ENCODE measurements at regions not wholly inside any gene's neighbourhood (a gene's known extent, or its start where the extent isn't known, plus 50 kb on each side); places are given as distances from the start of the nearest gene placed in this dataset.
"Not testable (repeated sequence)": the region's sequence is repeated elsewhere in the genome, so short reads cannot be mapped to it uniquely, and the experiment has no call there.

GRCh38 chr3:169029674-169030285 lies 633.7 kb downstream of the MECOM start:
- DNase-seq (ENCODE audit: low spot score) = no peak

GRCh38 chr3:169028716-169029115 lies 634.8 kb downstream of the MECOM start:
- DNase-seq (ENCODE audit: low spot score) = no peak

DNA sequence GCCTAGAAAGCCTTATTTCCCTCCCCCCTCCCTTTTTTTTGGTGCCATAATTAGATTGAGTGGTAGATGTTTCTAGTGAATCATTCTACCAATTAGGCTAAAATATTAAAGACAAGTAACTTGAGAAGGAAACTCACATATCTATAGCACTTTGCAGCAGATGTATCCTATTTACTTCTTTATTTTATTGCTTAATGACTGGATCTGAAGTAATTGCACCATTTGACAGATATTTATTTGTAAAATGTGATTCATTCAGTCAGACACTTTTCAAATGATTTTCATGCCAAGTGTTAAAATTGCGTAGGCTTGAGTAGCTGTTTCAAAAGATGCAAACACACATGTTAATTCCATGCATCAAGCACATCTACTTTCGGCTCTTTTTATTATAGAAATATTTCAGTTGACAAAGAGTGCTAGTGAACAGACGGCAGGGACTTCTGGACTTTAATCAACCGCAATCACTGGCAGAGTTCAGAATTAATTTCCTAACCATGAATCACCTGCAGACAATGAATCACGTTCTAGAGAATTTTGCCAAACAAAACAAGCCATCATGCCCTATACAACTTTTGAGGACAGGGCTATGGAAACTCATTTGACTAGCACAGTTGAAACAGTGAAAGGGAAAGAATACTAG lies 636.8 kb downstream of the MECOM start:
- no peak for DNase-seq (ENCODE audit: low spot score)

DNA sequence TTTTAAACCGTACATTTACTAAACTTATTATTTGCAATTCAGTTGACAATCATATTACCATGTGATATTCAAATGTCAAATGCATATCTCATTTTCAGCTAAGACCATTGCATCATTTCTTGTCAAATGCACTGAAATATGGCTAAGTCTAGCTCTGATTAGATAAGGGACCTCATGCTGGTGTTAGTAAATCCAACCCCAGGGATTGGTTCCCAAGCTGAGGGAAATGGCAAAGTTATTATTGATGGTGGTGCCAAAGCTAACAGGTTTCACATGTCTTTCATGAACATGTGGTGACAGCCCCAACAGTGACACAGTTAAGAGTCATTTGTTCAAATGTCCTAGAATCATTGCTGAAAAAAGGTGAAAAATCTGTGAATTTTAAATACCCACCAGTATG lies 641.1 kb downstream of the MECOM start:
- DNase-seq (ENCODE audit: low spot score) = no peak

GRCh38 chr3:169020371-169020770 lies 643.1 kb downstream of the MECOM start:
- DNase-seq (ENCODE audit: low spot score) = no peak

DNA sequence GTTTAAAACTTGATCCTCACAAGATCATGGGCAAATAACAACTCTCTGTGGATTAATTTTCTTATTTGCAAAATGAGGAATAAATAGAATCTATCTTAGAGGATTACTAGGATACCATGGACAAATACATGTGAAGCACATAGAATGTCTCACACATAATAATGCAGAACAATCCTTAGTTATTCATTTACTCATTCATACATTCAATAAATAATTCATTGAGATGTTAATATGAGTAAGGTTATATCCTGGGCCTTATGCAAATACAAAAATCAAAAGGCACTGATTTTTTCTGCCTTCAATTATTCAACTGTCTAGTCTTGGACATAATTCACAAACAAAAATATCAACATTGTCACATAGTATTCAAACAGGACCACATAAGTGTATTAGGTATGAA lies 654.1 kb downstream of the MECOM start:
- no peak for DNase-seq (ENCODE audit: low spot score)

GRCh38 chr3:169008776-169009358 lies 654.6 kb downstream of the MECOM start:
- DNase-seq (ENCODE audit: low spot score) = no peak

DNA sequence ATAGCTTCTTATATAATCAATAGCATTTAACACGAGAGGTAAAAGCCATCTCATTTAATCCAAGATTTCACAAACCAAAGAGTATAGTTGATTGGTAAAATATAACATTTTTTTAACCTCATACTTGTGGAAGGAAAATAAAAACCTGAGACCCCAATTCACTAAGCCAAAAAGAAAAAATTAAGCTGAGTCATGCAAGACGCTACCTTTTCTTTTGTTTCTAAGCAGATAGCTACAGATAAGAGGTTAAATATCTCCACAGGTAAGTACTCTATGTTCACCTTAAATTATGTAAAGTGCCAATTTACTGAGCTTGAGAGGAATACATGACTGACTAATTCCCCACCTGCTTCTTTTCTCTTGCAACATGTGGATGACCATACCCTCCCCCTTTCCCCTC lies 656.4 kb downstream of the MECOM start:
- DNase-seq (ENCODE audit: low spot score) = no peak

DNA sequence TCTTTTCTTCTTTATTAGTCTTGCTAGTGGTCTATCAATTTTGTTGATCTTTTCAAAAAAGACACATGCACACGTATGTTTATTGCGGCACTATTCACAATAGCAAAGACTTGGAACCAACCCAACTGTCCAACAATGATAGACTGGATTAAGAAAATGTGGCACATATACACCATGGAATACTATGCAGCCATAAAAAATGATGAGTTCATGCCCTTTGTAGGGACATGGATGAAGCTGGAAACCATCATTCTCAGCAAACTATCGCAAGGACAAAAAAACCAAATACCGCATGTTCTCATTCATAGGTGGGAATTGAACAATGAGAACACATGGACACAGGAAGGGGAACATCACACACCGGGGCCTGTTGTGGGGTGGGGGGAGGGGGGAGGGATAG lies 657.1 kb downstream of the MECOM start:
- not testable (repeated sequence) for DNase-seq (ENCODE audit: low spot score)

- no peak for DNase-seq (ENCODE audit: low spot score)
Measured at GRCh38 chr3:169002689-169003088, 660.8 kb downstream of the MECOM start.

DNA sequence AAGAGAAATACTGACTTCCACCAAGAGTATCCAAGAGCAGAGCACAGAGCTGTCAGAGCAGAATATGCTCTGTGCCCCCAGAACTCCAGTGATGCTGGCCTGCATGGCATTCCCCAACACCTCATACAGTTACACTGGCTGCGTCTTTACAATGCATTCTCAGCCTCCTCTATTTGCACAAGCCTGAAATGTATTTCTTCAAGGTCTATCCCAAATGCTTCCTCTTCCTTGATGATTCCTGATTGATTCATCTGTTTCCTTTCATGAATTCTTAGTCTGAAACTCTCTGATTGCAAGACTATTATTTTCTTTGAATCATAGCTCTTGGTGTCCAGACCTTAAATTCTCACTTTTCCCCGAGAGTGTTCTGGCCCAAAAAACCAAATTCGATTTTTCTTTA lies 664.7 kb downstream of the MECOM start:
- no peak for DNase-seq (ENCODE audit: low spot score)

DNA sequence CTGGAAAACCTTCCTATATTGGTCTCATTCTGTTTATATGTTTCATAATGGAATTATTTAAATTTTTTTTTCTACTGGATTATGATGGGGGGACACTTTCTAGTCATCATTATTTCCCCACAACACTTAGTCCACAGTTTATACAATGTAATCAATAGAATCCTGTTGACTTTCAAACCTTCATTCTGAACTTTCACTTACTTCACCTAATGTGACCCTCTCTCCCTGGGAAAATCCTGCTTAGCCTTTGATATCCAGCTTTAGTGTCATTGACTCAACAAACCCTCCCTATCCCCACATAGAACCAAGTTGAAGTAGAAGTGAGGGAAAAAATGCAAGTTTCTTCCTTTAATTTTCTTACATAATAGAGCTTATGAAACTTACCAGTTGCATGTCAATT lies 666.0 kb downstream of the MECOM start:
- no peak for DNase-seq (ENCODE audit: low spot score)

- no peak for DNase-seq (ENCODE audit: low spot score)
Measured at GRCh38 chr3:168996622-168997021, 666.9 kb downstream of the MECOM start.

DNA sequence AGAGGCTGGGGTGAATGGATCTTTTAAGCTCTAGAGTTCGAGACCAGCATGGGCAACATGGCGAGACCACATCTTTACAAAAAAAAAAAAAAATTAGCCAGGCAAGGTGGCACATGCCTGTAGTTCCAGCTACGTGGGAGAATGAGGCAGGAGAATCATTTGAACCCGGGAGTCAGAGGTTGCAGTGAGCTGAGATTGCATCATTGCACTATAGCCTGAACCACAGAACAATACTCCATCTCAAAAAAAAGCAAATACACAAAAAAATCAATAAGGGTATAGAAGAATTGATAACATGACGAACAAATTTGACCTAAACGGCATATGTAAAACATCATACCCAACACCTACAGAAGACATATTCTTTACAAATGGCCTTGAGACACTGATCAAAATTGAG lies 668.4 kb downstream of the MECOM start:
- no peak for DNase-seq (ENCODE audit: low spot score)

DNA sequence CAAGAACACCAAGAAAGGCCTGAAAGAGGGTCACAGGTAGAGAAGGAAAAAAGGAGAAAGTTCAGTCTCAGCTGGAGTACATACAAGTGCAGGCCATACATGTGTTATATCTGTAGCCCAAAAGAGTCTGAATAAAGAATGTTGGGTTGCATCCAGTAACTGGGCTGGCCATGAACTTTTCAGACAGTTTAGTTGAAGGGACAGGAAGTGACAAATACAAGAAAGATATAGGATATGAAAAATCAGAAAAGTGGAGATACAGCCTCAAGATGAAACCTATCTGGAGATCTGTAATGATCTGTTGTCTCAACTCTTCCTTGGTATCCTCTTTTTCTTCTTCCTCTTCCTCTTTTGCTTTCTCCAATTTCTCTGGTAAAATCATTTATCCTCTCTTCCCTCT lies 671.7 kb downstream of the MECOM start:
- DNase-seq (ENCODE audit: low spot score) = no peak

DNA sequence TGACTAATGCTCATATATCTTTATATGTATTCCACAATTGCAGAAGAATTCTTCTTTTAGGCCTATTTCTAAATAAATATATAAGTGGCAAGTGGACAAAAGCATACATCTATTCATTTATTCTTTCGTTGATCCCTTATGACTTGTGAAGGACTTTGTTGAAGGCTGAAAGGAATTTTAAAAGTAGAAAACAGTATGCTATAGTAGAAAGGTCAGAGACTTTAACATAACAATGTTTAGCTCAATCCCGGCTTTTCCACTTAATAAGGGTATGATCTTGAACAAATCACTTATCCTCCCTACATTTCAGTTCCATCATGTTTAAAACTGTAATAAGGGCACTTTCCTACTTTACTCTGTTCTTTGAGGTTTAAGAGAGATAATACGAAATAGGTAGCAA lies 672.9 kb downstream of the MECOM start:
- DNase-seq (ENCODE audit: low spot score) = no peak

DNA sequence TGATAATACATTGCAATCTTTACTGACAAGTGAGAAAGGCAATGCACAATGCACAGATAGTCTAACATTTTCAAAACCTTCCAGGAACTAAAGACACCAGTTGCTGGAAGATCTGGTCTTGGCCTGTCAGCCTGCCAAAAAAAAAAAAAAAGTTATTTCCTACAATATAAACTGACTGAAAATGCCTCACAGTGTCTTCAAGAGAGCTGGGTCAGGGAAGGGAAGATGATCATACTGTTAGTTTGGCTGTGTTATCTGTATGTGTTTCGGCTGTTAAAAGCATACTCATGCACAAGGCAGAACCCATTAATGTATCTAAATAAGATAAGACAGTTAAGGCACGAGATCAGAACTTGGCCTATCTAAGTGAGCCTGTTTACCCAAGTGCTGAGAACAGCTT lies 673.4 kb downstream of the MECOM start:
- no peak for DNase-seq (ENCODE audit: low spot score)

DNA sequence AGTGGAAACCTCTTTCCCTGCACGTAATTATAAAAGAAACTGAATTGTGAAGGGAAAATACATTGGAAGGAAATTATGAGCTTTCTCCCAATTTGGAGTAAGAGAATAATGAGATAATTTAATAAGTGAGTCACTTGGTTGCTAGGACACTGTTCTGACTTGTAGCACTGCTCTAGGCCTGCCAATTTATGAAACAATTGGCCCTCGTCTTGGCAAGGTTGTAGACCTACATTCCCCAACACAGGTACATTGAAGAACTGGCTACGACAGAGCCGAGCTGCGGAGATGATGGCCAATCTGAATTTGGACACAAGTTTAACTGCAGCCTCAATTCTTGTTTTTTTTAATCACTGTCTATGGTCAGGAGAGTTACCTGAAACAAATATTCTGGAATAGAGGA lies 674.1 kb downstream of the MECOM start:
- DNase-seq (ENCODE audit: low spot score) = no peak

GRCh38 chr3:168988853-168989252 lies 674.7 kb downstream of the MECOM start:
- DNase-seq (ENCODE audit: low spot score) = no peak

DNA sequence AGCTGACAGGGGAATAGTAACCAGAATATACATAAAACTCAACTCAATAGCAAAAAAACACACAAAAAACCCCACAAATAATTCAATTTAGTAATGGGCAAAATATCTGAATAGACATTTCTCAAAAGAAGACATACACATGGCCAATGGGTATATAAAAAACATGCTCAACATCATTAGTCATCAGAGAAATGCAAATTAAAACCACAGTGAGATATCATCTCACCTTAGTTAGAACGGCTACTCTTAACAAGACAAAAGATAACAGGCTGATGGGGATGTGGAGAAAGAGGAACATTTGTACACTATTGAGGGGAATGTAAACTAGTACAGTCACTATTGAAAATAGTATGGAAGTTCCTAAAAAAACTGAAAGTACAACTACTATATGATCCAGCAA lies 678.6 kb downstream of the MECOM start:
- DNase-seq (ENCODE audit: low spot score) = no peak

DNA sequence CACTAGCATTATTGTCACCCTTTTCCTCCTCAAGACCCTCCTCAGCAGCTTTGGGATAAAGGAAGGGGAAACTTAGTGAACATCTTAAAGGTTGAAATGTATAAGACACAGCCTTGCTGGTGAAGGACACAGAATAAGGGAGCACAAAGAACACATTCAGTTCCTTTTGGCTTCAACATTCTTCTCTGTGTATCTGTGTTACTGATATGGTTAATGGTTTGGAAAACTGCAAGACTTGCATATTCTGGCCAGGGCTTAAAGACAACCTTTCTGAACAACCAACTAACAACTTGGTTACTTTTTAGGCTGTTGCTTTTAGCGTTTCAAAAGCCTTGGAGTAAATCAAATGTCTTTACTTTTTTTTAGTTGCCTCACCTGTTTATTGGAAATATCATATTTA lies 680.5 kb downstream of the MECOM start:
- no peak for DNase-seq (ENCODE audit: low spot score)

GRCh38 chr3:168981396-168981795 lies 682.1 kb downstream of the MECOM start:
- no peak for DNase-seq (ENCODE audit: low spot score)

GRCh38 chr3:168977716-168978374 lies 685.7 kb downstream of the MECOM start:
- no peak for DNase-seq (ENCODE audit: low spot score)
